ENCODE measurements at regions not wholly inside any gene's neighbourhood (a gene's known extent, or its start where the extent isn't known, plus 50 kb on each side); places are given as distances from the start of the nearest gene placed in this dataset.
"Not testable (repeated sequence)": the region's sequence is repeated elsewhere in the genome, so short reads cannot be mapped to it uniquely, and the experiment has no call there.

GRCh38 chr3:125903780-125904455 is 65.1 kb upstream of the ROPN1B start:
- DNase-seq (ENCODE audit: low spot score); in situ Hi-C loops (cut with HindIII; ENCODE audit: low sequenced_read_pairs): not testable (repeated sequence)

GRCh38 chr3:125907279-125907678 is 61.7 kb upstream of the ROPN1B start:
- DNase-seq (ENCODE audit: low spot score); in situ Hi-C loops (cut with HindIII; ENCODE audit: low sequenced_read_pairs): not testable (repeated sequence)

- DNase-seq (ENCODE audit: low spot score); in situ Hi-C loops (cut with HindIII; ENCODE audit: low sequenced_read_pairs): not testable (repeated sequence)
These were observed 58.1 kb upstream of the ROPN1B start for GRCh38 chr3:125910851-125911250.

- DNase-seq (ENCODE audit: low spot score) = peak; percentile 23
- in situ Hi-C loops (cut with HindIII; ENCODE audit: low sequenced_read_pairs) = not testable (repeated sequence)
These were observed 54.2 kb upstream of the ROPN1B start for GRCh38 chr3:125914608-125915436.

- in situ Hi-C loops (cut with HindIII; ENCODE audit: low sequenced_read_pairs) = not testable (repeated sequence)
- peak; percentile 22 for DNase-seq (ENCODE audit: low spot score)
These were observed 53.6 kb upstream of the ROPN1B start for GRCh38 chr3:125915437-125915787.

GRCh38 chr3:125915792-125916375 is 53.1 kb upstream of the ROPN1B start:
- in situ Hi-C loops (cut with HindIII; ENCODE audit: low sequenced_read_pairs) = not testable (repeated sequence)

GRCh38 chr3:125916376-125916978 is 52.5 kb upstream of the ROPN1B start:
- DNase-seq (ENCODE audit: low spot score) = peak; percentile 93
- in situ Hi-C loops (cut with HindIII; ENCODE audit: low sequenced_read_pairs) = no loop called here

More at GRCh38 chr3:125915792-125916375, 53.1 kb upstream of the ROPN1B start:
- DNase-seq (ENCODE audit: low spot score) = peak; percentile 99

GRCh38 chr3:125917020-125917549 is 51.9 kb upstream of the ROPN1B start:
- peak; percentile 21 for DNase-seq (ENCODE audit: low spot score)
- in situ Hi-C loops (cut with HindIII; ENCODE audit: low sequenced_read_pairs) = not testable (repeated sequence)

- in situ Hi-C loops (cut with HindIII; ENCODE audit: low sequenced_read_pairs); DNase-seq (ENCODE audit: low spot score): not testable (repeated sequence)
These were observed 51.0 kb upstream of the ROPN1B start for GRCh38 chr3:125918024-125918423.

- DNase-seq (ENCODE audit: low spot score) = not testable (repeated sequence)
These were observed 50.5 kb upstream of the ROPN1B start for GRCh38 chr3:125918451-125918850.

GRCh38 chr3:125918866-125919265 is 50.1 kb upstream of the ROPN1B start:
- in situ Hi-C loops (cut with HindIII; ENCODE audit: low sequenced_read_pairs); DNase-seq (ENCODE audit: low spot score): not testable (repeated sequence)

More at GRCh38 chr3:125918451-125918850, 50.5 kb upstream of the ROPN1B start:
- in situ Hi-C loops (cut with HindIII; ENCODE audit: low sequenced_read_pairs) = not testable (repeated sequence)

Data from G401 (cell line).